ENCODE measurements at regions not wholly inside any gene's neighbourhood (a gene's known extent, or its start where the extent isn't known, plus 50 kb on each side); places are given as distances from the start of the nearest gene placed in this dataset.
"Not testable (repeated sequence)": the region's sequence is repeated elsewhere in the genome, so short reads cannot be mapped to it uniquely, and the experiment has no call there.

DNA sequence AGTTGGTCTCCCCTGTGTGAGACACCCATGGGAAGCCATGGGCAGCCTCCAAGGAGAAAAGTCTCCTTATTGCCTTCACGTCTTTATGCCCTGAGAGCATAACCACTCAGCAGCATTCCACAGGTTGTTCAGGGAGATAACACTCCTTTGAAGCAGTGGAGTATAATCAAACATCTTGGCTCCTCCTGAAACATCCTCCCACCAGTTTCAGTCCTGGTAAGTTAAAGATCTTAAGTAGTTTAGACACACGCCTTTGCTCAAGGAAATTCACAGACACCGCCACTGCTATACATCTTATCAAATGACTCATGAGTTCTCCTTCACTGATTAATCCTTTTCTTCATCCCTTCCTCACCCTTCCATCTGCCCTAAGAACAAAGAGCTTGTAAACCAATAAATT lies 446.5 kb upstream of the RASGRP1 start:
- TF ChIP-seq ZNF274 (IDR thresholded peaks at IDR 0.05; ENCODE audit: low read depth, low read length); YY1 (IDR thresholded peaks at IDR 0.05; ENCODE audit: insufficient read depth, insufficient read length); SUZ12 (IDR thresholded peaks at IDR 0.05; ENCODE audit: extremely low read depth, insufficient read depth, insufficient read length): not testable (repeated sequence)
